HepG2 (cell line): ENCODE measurements at regions not wholly inside any gene's neighbourhood (a gene's known extent, or its start where the extent isn't known, plus 50 kb on each side); places are given as distances from the start of the nearest gene placed in this dataset.
"Not testable (repeated sequence)": the region's sequence is repeated elsewhere in the genome, so short reads cannot be mapped to it uniquely, and the experiment has no call there.

Experiments
- ATAC-seq: fragments of 200-7000 bp; cut with Tn5 transposase; 3 replicates; pipeline ENCODE4 v1.9.1; 2020; ENCODE audit warnings: mild to moderate bottlenecking, moderate library complexity
- BruUV-seq: library from RNA; stranded (reverse); fragments of 400-500 nt; replicated peaks from 2 replicates; lab custom pipeline; 2021; lab: Mats Ljungman, UMichigan
- CTCF ChIA-PET: fragments of 300-600 bp; formaldehyde crosslinking; extraction: SDS; loops from one replicate; lab custom pipeline; 2021; ENCODE audit warnings: low total read pairs, inconsistent platforms, low intra/inter-chr PET ratio; lab: Yijun Ruan, JAX
- POLR2A ChIA-PET: fragments of 350-600 bp; sonication (Branson Sonifier 250); formaldehyde crosslinking; loops from one replicate; lab custom pipeline; 2020; ENCODE audit warnings: antibody characterized with exemption, inconsistent platforms; lab: Yijun Ruan, JAX
- DNase-seq: peaks from one replicate; pipeline ENCODE4 v3.0.0-alpha.2; 2015; ENCODE audit warnings: low spot score
- FAIRE-seq: peaks from 3 replicates; lab custom pipeline; 2011; peaks lifted over from hg19 to GRCh38; lab: Jason Lieb, UNC
- H2AFZ ChIP-seq: one replicate; pipeline ENCODE4 v1.6.1; 2011; ENCODE audit warnings: low read length, inconsistent platforms
- H3K27ac ChIP-seq: fragments of 300-600 bp; 3 replicates; pipeline ENCODE4 v1.8.0; 2011; ENCODE audit warnings: mixed run types, mild to moderate bottlenecking, mixed read lengths, low read length, inconsistent platforms; ENCODE audit not compliant: insufficient read depth; ENCODE audit errors: extremely low read length
- H3K27me3 ChIP-seq, 2 experiments: fragments of 200-600 bp in 1 of 2; 2 replicates in 1 of 2; 3 replicates in 1 of 2; pipeline versions ENCODE4 v1.6.0 to v1.8.0; 2011; ENCODE audit warnings: low read length in 2 of 2, mild to moderate bottlenecking in 2 of 2, moderate library complexity in 2 of 2, inconsistent platforms in 1 of 2; ENCODE audit not compliant: insufficient read depth in 2 of 2, control insufficient read depth in 1 of 2
- H3K36me3 ChIP-seq, 2 experiments: fragments of 200-600 bp in 1 of 2; replicated peaks in 1 of 2; 2 replicates in 1 of 2; 3 replicates in 1 of 2; pipeline versions ENCODE4 v1.5.1 to v1.8.0; 2011; ENCODE audit warnings: low read length in 2 of 2, inconsistent platforms in 1 of 2; ENCODE audit not compliant: insufficient read depth in 2 of 2, control insufficient read depth in 1 of 2
- H3K4me1 ChIP-seq: 2 replicates; pipeline ENCODE4 v1.5.1; 2012; ENCODE audit warnings: low read length, inconsistent platforms; ENCODE audit not compliant: insufficient read depth
- H3K4me2 ChIP-seq: 2 replicates; pipeline ENCODE4 v1.6.0; 2011; ENCODE audit warnings: low read depth, low read length, inconsistent platforms
- H3K4me3 ChIP-seq, 3 experiments: fragments of 200-600 bp in 1 of 3; sonication (generic), shearing (Covaris generic) in 1 of 3; replicated peaks in 1 of 3; 2 replicates each; pipeline ENCODE4 v1.5.1; 2011 to 2016; ENCODE audit warnings: low read length in 3 of 3, inconsistent platforms in 2 of 3, low read depth in 2 of 3, mild to moderate bottlenecking in 2 of 3, control low read depth in 1 of 3, mixed read lengths in 1 of 3; ENCODE audit not compliant: insufficient read depth in 1 of 3
- H3K79me2 ChIP-seq: one replicate; pipeline ENCODE4 v1.6.1; 2011; ENCODE audit warnings: low read length, inconsistent platforms; ENCODE audit not compliant: insufficient read depth
- H3K9ac ChIP-seq: 2 replicates; pipeline ENCODE4 v1.6.0; 2011; ENCODE audit warnings: mild to moderate bottlenecking, low read depth, low read length, inconsistent platforms; ENCODE audit not compliant: insufficient read depth
- H3K9me3 ChIP-seq: 2 replicates; pipeline ENCODE4 v1.5.1; 2012; ENCODE audit warnings: mild to moderate bottlenecking, low read length
- H4K20me1 ChIP-seq: 2 replicates; pipeline ENCODE4 v1.6.0; 2011; ENCODE audit warnings: inconsistent platforms, mild to moderate bottlenecking, low read length, moderate library complexity; ENCODE audit not compliant: insufficient read depth
- FOSL2 ChIP-seq: sonication (generic); formaldehyde crosslinking; IDR thresholded peaks from 2 replicates; pipeline ENCODE4 v1.4.0; 2020; ENCODE audit warnings: missing genetic modification reagents
- FOXA3 ChIP-seq: IDR thresholded peaks from 2 replicates; pipeline ENCODE4 v1.6.1; 2016; ENCODE audit warnings: missing genetic modification reagents, missing compliant biosample characterization
- KAT8 ChIP-seq: IDR thresholded peaks from 2 replicates; pipeline ENCODE4 v1.6.1; 2016; ENCODE audit warnings: missing genetic modification reagents, missing compliant biosample characterization
- SALL1 ChIP-seq: sonication (generic); formaldehyde crosslinking; IDR thresholded peaks from 2 replicates; pipeline ENCODE4 v1.8.0; 2022; ENCODE audit warnings: mild to moderate bottlenecking, missing genetic modification reagents
- ZNF609 ChIP-seq: sonication (generic); formaldehyde crosslinking; IDR thresholded peaks from 2 replicates; pipeline ENCODE4 v1.4.0; 2020; ENCODE audit warnings: mild to moderate bottlenecking, missing genetic modification reagents, borderline replicate concordance
- WGBS: methylation state at CpG from one replicate; pipeline ENCODE4 v1.1.6; 2017; ENCODE audit warnings: low lambda C conversion rate; 5-methylcytosine and 5-hydroxymethylcytosine counted together
- in situ Hi-C: cut with HindIII; loops from 2 replicates; pipeline ENCODE4 v1.10.0; 2017; ENCODE audit warnings: low pct_unique_long_range_greater_than_20kb; ENCODE audit not compliant: extremely low pct_ligation_motif_present
- intact Hi-C: fragments of 100-400 bp; cut with micrococcal nuclease; formaldehyde crosslinking; loops from one replicate; pipeline ENCODE4 v1.10.0; 2022; ENCODE audit not compliant: unreplicated experiment
- TF ChIP-seq, protein P1 (sequence below): sonication (generic); formaldehyde crosslinking; IDR thresholded peaks from 2 replicates; pipeline ENCODE4 v1.5.0; 2020; ENCODE audit warnings: missing genetic modification reagents
- TF ChIP-seq, protein P2 (sequence below): sonication (generic); formaldehyde crosslinking; IDR thresholded peaks from 2 replicates; pipeline ENCODE4 v1.4.0; 2020; ENCODE audit warnings: missing genetic modification reagents, borderline replicate concordance

- TF ChIP-seq, protein P1, sequence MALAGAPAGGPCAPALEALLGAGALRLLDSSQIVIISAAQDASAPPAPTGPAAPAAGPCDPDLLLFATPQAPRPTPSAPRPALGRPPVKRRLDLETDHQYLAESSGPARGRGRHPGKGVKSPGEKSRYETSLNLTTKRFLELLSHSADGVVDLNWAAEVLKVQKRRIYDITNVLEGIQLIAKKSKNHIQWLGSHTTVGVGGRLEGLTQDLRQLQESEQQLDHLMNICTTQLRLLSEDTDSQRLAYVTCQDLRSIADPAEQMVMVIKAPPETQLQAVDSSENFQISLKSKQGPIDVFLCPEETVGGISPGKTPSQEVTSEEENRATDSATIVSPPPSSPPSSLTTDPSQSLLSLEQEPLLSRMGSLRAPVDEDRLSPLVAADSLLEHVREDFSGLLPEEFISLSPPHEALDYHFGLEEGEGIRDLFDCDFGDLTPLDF (CRISPR knock-in tag) = no peak
- no peak for TF ChIP-seq KAT8 (CRISPR knock-in tag)
- no peak for TF ChIP-seq ZNF609 (CRISPR knock-in tag)
- no peak for TF ChIP-seq SALL1 (CRISPR knock-in tag)
- TF ChIP-seq, all 625 proteins: peak for 0
Measured at GRCh38 chr4:100869276-100869675, 351.5 kb upstream of the EMCN start (continued).

DNA sequence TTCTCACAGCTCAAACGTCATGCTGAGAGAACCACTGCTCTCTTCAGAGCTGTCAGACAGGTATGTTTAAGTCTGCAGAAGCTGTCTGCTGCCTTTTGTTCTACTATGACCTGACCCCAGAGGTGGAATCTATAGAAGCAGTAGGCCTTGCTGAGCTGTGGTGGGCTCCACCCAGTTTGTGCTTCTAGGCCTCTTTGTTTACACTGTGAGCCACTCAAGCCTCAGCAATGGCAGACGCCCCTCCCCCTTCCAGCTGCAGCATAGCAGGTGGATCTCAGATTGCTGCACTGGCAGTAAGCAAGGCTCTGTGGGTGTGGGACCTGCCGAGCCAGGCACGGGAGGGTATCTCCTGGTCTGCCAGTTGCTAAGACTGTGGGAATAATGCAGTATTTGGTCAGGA, 350.5 kb upstream of the EMCN start:
- CTCF ChIA-PET, in situ Hi-C loops: not testable (repeated sequence)

More for the DNA sequence above, 350.5 kb upstream of the EMCN start:
- H3K9me3 ChIP-seq, H3K36me3 ChIP-seq, H3K4me1 ChIP-seq, H3K4me3 ChIP-seq, H3K27ac ChIP-seq, H3K9ac ChIP-seq, BruUV-seq, POLR2A ChIA-PET, intact Hi-C loops, H3K27me3 ChIP-seq, H4K20me1 ChIP-seq, H2AFZ ChIP-seq, H3K4me2 ChIP-seq, FAIRE-seq, H3K79me2 ChIP-seq, ATAC-seq: not testable (repeated sequence)
- peak; percentile 13 for DNase-seq
- 4% methylated on average over 3 of the region's 4 CpGs for WGBS
- TF ChIP-seq FOSL2 (0 out of 2 replicates have a peak, but pooled peaks have one; percentile 8), FOXA3 (peak; percentile 36; the same call in 1 of the 2 replicates)
- TF ChIP-seq, protein P2, sequence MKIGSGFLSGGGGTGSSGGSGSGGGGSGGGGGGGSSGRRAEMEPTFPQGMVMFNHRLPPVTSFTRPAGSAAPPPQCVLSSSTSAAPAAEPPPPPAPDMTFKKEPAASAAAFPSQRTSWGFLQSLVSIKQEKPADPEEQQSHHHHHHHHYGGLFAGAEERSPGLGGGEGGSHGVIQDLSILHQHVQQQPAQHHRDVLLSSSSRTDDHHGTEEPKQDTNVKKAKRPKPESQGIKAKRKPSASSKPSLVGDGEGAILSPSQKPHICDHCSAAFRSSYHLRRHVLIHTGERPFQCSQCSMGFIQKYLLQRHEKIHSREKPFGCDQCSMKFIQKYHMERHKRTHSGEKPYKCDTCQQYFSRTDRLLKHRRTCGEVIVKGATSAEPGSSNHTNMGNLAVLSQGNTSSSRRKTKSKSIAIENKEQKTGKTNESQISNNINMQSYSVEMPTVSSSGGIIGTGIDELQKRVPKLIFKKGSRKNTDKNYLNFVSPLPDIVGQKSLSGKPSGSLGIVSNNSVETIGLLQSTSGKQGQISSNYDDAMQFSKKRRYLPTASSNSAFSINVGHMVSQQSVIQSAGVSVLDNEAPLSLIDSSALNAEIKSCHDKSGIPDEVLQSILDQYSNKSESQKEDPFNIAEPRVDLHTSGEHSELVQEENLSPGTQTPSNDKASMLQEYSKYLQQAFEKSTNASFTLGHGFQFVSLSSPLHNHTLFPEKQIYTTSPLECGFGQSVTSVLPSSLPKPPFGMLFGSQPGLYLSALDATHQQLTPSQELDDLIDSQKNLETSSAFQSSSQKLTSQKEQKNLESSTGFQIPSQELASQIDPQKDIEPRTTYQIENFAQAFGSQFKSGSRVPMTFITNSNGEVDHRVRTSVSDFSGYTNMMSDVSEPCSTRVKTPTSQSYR (CRISPR knock-in tag) = peak; percentile 17; the same call in 1 of the 2 replicates
